Duodenal mucosa (tissue), 2 donors: ENCODE measurements at regions not wholly inside any gene's neighbourhood (a gene's known extent, or its start where the extent isn't known, plus 50 kb on each side); places are given as distances from the start of the nearest gene placed in this dataset.
"Not testable (repeated sequence)": the region's sequence is repeated elsewhere in the genome, so short reads cannot be mapped to it uniquely, and the experiment has no call there.

Experiments used
- H3K27ac ChIP-seq: one replicate; pipeline ENCODE4 v1.7.0; 2013; ENCODE audit warnings: low read depth, low read length
- H3K27me3 ChIP-seq, 2 donors: one replicate each; pipeline ENCODE4 v1.7.0; 2013; ENCODE audit warnings: low read length in 2 of 2, control low read depth in 1 of 2; ENCODE audit not compliant: insufficient read depth in 2 of 2, control insufficient read depth in 1 of 2
- H3K36me3 ChIP-seq, 2 donors: one replicate each; pipeline ENCODE4 v1.7.0; 2013; ENCODE audit warnings: low read length in 2 of 2, control low read depth in 1 of 2; ENCODE audit not compliant: insufficient read depth in 2 of 2, control insufficient read depth in 1 of 2
- H3K4me1 ChIP-seq, 2 donors: one replicate each; pipeline ENCODE4 v1.7.0; 2013; ENCODE audit warnings: low read length in 2 of 2, control low read depth in 1 of 2; ENCODE audit not compliant: insufficient read depth in 2 of 2, control insufficient read depth in 1 of 2
- H3K4me3 ChIP-seq, 2 donors: one replicate each; pipeline ENCODE4 v1.7.0; 2013; ENCODE audit warnings: low read length in 2 of 2, low read depth in 1 of 2
- H3K9ac ChIP-seq, 2 donors: one replicate each; pipeline ENCODE4 v1.7.0; 2013; ENCODE audit warnings: low read length in 2 of 2, low read depth in 1 of 2
- H3K9me3 ChIP-seq, 2 donors: one replicate each; pipeline ENCODE4 v1.7.0; 2013; ENCODE audit warnings: low read length in 2 of 2, control low read depth in 1 of 2; ENCODE audit not compliant: control insufficient read depth in 1 of 2

DNA sequence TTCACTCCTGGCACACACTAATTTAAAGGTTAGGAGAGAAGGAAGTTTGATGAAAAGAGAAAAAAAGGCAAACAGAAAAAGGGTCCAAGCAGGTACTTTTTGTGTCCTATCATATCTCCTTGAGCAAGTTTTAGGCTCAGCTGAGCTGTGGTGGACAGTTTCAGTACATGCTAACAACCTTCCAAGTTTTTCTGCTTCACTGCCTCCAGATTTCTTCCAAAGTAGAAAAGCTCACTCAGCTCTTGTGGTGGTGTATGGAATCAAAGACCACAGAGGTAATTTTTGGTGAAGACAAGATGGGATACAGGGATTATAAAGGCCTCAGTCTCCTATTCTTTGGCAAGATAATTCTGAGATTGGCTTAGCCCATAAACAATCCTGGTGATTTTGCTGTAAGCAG, 921.8 kb downstream of the NR2F1-AS1 start:
- no peaks in the 10 kb centered on the region for H3K27me3 ChIP-seq
- H3K9ac ChIP-seq, result no peak overlapping the region
- no peak overlapping the region for H3K27ac ChIP-seq
- no peak overlapping the region for H3K4me3 ChIP-seq
- no peaks in the 10 kb centered on the region for H3K9me3 ChIP-seq
- H3K4me1 ChIP-seq, result no peaks in the 10 kb centered on the region
- H3K36me3 ChIP-seq, result no peaks in the 10 kb centered on the region

DNA sequence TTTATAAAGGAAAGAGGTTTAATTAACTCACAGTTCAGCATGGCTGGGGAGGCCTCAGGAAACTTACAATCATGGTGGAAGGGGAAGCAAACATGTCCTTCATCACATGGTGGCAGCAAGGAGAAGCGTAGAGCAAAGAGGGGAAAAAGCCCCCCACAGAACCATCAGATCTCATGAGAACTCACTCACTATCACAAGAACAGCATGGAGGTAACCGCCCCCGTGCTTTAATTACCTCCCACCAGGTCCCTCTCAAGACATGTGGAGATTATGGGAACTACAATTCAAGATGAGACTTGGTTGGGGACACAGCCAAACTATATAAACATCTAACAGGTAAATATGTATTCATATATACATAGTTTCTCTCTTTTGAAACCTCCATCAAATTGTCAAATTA, 926.4 kb downstream of the NR2F1-AS1 start:
- not testable (repeated sequence) for H3K27me3 ChIP-seq, H3K9me3 ChIP-seq, H3K9ac ChIP-seq, H3K4me3 ChIP-seq, H3K36me3 ChIP-seq, H3K27ac ChIP-seq, H3K4me1 ChIP-seq

DNA sequence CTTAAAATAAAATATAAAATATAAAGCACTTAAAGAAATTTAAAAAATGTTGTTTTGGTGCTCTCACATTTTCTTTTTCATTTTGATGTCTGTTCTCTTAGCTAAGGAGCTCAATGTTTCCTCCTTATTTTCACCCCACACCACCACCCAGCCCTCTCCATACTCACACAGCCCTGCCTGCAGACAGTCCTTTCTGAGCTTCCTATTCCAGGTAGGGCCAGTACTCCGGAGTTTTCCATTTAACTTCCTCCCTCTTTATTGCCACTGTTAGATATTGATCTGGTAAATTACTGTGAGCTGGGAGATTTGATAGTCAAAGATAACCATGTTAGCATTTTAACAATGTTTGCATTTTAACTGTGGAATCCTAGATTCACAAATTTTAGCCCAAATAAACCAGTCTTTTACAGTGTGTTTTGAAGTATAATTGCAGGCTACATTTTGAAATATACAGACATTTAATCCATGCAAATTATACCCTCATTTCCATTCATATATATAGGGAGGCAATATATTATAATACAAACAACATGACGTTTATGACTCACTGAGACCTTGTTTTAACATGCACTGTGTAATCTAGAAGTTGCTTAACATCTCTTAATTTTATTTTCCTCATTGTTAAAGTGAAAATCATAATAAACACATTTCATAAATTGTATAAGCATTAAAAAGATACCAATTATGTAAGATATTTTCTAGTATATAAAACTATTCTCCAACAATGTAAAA, 927.1 kb downstream of the NR2F1-AS1 start:
- Histone ChIP-seq H3K27me3 (no peaks in the 10 kb centered on the region), H3K36me3 (no peaks in the 10 kb centered on the region), H3K27ac (no peak overlapping the region), H3K9me3 (no peaks in the 10 kb centered on the region), H3K4me3 (no peak overlapping the region), H3K9ac (no peak overlapping the region), H3K4me1 (no peaks in the 10 kb centered on the region)

DNA sequence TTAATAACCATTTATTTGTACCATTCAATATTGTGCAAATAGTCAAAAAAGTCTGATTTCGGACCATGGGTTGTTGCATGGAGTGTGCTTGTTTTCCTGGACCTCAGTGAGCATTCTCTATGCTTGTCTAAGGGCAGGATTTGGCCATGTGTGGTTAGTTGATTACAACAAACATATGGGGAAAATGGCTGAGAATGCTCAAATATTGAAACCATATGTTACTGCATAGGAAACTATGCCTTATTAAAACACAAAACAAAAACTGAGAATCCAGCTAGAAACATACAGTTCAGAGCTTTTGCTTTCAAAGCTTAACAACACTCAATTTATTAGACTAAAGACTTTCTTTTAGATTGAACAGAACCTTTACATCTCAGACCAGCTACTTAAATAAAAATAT, 928.3 kb downstream of the NR2F1-AS1 start:
- no peaks in the 10 kb centered on the region for H3K4me1 ChIP-seq
- H3K36me3 ChIP-seq, result no peaks in the 10 kb centered on the region
- H3K27me3 ChIP-seq, result no peaks in the 10 kb centered on the region
- no peak overlapping the region for H3K9ac ChIP-seq
- no peak overlapping the region for H3K4me3 ChIP-seq
- no peak overlapping the region for H3K27ac ChIP-seq
- no peaks in the 10 kb centered on the region for H3K9me3 ChIP-seq

DNA sequence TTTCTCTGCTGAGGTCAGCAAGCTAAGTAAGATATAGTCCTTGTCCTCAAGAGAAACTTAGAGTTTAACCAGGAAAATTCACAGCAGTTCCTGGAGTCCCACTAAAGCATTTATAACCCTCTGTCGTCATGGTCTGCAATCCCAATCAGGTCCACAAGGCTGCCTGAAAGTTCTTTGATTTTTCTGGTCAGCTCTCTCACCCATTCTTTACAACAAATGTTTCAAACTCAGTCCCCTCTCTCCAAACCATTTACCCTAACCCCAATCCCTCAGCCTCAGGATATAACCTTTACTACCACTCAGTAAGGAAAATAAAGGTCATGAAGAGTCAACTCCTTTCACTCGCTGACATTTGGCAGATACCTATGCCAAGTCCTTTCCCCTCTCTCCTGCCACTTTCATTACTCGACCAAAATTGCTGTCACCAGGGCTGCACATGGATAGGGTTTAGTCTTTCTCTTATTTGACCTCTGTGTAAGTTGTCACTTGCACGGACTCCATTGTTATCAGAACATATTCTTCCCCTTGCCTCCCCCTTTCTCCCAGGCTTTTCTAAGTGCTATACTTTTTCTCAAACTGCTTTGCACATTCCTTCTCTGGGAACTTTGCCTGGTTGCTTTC, 936.6 kb downstream of the NR2F1-AS1 start:
- Histone ChIP-seq H3K36me3 (no peaks in the 10 kb centered on the region), H3K9ac (no peak overlapping the region), H3K27me3 (no peaks in the 10 kb centered on the region), H3K4me3 (no peak overlapping the region), H3K4me1 (no peaks in the 10 kb centered on the region), H3K9me3 (no peaks in the 10 kb centered on the region), H3K27ac (no peak overlapping the region)

DNA sequence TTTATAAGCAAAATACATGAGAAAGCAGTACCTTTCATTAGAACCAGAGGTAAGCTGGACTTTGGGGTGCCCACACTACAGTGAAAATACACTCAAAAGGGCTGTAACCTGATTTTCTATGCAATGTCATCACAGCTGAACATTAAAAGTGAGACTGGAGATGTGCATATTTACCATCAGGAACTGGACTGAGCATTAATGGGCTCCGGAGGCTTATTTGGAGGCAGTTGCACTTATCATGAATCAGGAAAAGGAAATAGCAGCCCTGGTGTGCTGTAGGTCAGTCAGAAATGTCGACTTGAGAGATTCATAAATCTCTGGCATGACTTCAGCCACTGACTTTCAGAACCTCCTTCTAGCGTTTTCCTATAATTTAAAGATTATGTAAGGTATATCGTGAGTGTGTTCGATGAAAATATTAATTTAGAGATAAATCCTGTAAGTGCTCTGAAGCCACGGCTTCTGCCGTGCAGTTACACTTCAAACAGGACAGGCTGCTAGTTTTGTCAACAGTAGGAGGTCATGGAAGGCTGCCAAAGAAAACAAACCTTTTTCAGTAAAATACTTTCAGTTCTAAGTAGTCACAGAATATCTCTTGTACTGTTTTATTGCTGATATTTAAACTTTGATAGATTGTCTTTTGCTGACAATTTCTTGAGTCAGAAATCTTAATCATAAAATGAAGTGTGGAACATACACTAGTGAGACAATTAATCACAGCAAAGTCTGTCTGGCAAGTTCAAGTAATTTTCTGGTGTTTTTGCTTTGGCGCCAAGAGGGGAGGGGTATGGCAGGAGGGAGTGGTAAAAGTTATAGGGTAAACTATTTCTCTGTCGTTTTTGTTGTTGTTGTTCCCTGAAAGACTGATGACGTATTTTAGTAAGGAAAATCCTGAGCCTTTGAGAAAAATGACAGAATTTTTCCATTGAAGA, 939.7 kb downstream of the NR2F1-AS1 start:
- Histone ChIP-seq H3K9me3 (no peaks in the 10 kb centered on the region), H3K36me3 (no peaks in the 10 kb centered on the region), H3K27me3 (no peaks in the 10 kb centered on the region), H3K4me3 (peak overlapping the region; percentile 14 to 44), H3K27ac (no peak overlapping the region), H3K4me1 (no peaks in the 10 kb centered on the region), H3K9ac (no peak overlapping the region)

DNA sequence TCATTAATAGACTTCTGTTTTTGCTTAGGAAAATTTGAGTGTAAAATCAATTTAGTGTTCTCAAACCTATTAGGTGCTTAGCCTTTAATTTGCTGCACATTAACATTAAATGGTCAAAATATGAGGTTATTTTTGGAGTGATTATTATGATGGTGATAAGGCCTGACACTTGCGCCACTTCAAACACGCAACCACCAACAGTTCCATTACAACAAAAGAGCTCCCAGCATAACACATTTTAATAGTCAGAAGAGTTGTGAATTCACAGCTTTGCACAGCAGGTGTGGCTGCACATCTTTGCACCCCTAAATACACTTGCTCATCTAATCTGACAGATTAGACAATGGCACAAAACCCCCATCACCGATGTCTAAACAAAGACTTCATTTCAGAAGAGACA, 940.7 kb downstream of the NR2F1-AS1 start:
- H3K27me3 ChIP-seq, result no peaks in the 10 kb centered on the region
- no peak overlapping the region for H3K27ac ChIP-seq

DNA sequence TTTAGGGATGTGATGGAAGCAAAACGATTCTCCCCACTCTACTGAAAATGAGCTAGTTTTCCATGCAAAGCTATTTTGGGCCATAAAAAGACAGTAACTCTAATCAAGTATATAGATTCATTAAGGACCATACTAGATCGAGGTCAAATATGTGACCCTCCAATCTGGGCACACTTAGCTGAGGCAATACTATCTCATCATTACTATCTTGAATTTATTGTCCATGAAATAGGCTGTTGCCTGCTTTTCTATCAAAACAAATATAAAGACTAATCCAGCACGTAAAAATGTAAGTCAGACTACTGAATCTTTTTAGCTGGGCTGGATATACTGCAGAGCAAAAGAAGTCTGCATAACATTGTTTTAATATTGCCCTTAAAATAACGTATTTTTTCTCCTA, 943.1 kb downstream of the NR2F1-AS1 start:
- no peaks in the 10 kb centered on the region for H3K4me1 ChIP-seq
- H3K36me3 ChIP-seq, result no peaks in the 10 kb centered on the region
- H3K9me3 ChIP-seq, result no peaks in the 10 kb centered on the region
- no peaks in the 10 kb centered on the region for H3K27me3 ChIP-seq
- no peak overlapping the region for H3K9ac ChIP-seq
- no peak overlapping the region for H3K4me3 ChIP-seq
- no peak overlapping the region for H3K27ac ChIP-seq

More for the DNA sequence above, 940.7 kb downstream of the NR2F1-AS1 start:
- no peaks in the 10 kb centered on the region for H3K9me3 ChIP-seq
- H3K4me3 ChIP-seq, result no peak overlapping the region
- no peaks in the 10 kb centered on the region for H3K4me1 ChIP-seq
- H3K9ac ChIP-seq, result no peak overlapping the region
- no peaks in the 10 kb centered on the region for H3K36me3 ChIP-seq

DNA sequence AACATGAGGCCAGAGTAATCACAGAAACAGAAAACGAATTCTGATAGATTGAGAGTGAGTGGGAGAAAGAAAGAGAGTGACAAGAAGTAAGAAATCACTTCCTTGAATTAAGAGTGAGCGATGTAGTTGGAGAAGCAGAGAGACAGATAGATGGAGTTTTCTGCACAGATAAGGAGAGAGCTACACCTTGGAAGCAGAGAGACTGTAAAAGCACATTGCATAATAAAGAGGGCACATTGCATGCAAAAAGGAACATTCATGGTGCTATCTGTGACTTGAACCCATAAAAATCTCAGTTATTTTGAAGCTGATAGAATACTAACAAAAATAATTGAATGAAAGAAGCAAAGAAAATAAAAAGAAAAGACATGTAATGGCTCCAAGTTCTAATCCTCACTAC, 943.8 kb downstream of the NR2F1-AS1 start:
- Histone ChIP-seq H3K9me3 (no peaks in the 10 kb centered on the region), H3K4me1 (no peaks in the 10 kb centered on the region), H3K9ac (no peak overlapping the region)

DNA sequence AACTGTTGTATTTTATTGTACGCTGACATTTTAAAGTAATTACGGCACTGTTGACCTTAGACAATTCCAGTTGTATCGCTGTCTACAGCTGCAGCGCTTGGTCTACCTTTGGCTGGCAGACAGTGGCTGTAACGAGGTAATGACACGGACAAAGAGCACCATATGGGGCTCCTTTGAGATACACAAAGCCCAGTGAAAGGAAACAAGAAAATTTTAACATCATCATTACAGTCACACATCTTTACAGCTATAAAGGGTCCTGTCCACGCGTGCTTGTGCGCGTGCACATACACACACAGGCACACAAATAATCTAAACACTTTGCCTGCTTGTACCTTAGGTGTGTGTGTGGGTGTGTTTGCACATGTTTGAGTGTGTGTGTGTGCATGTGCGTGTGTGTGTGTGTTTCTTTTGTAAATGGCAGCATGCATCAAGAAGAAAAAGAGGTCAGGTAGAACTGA, 946.0 kb downstream of the NR2F1-AS1 start:
- H3K27ac ChIP-seq, result no peak overlapping the region
- H3K9me3 ChIP-seq, result no peaks in the 10 kb centered on the region
- no peaks in the 10 kb centered on the region for H3K4me1 ChIP-seq
- H3K36me3 ChIP-seq, result no peaks in the 10 kb centered on the region
- no peaks in the 10 kb centered on the region for H3K27me3 ChIP-seq
- H3K9ac ChIP-seq, result no peak overlapping the region
- no peak overlapping the region for H3K4me3 ChIP-seq

More for the DNA sequence above, 943.8 kb downstream of the NR2F1-AS1 start:
- no peaks in the 10 kb centered on the region for H3K36me3 ChIP-seq
- H3K27me3 ChIP-seq, result no peaks in the 10 kb centered on the region
- no peak overlapping the region for H3K4me3 ChIP-seq
- H3K27ac ChIP-seq, result no peak overlapping the region
